Coronary artery (tissue), 2 donors: ENCODE measurements at regions not wholly inside any gene's neighbourhood (a gene's known extent, or its start where the extent isn't known, plus 50 kb on each side); places are given as distances from the start of the nearest gene placed in this dataset.

Experiments used
- DNase-seq: peaks from one replicate; pipeline ENCODE4 v3.0.0-alpha.2; 2017; ENCODE audit warnings: low spot score
- H3K27ac ChIP-seq, 2 donors: fragments of 200-600 bp; sonication (generic); one replicate each; pipeline ENCODE4 v1.5.1; 2016 to 2019
- H3K4me3 ChIP-seq: fragments of 200-600 bp; sonication (generic); 2 replicates; pipeline ENCODE4 v1.5.1; 2016; ENCODE audit warnings: mild to moderate bottlenecking, moderate library complexity
- CTCF ChIP-seq: fragments of 200-600 bp; sonication (generic); IDR thresholded peaks from one replicate; pipeline ENCODE4 v1.5.1; 2019; ENCODE audit warnings: antibody characterized with exemption

- H3K4me3 ChIP-seq = no peak overlapping the region
- no peak overlapping the region for H3K27ac ChIP-seq
- DNase-seq = no peak
- no peak for TF ChIP-seq CTCF
Observed at GRCh38 chr15:62818691-62819090, 223.9 kb upstream of the TPM1 start.

- H3K27ac ChIP-seq = no peak overlapping the region
- DNase-seq = no peak
- no peak overlapping the region for H3K4me3 ChIP-seq
- TF ChIP-seq CTCF = no peak
Observed at GRCh38 chr15:62821384-62822131, 221.0 kb upstream of the TPM1 start.

GRCh38 chr15:62822228-62822627, 220.3 kb upstream of the TPM1 start:
- no peak overlapping the region for H3K27ac ChIP-seq
- no peak for TF ChIP-seq CTCF
- no peak for DNase-seq

GRCh38 chr15:62823561-62823960, 219.0 kb upstream of the TPM1 start:
- no peak overlapping the region for H3K27ac ChIP-seq
- TF ChIP-seq CTCF = no peak
- no peak for DNase-seq
- H3K4me3 ChIP-seq = no peak overlapping the region

More at GRCh38 chr15:62822228-62822627, 220.3 kb upstream of the TPM1 start:
- no peak overlapping the region for H3K4me3 ChIP-seq

- Histone ChIP-seq H3K27ac (no peak overlapping the region), H3K4me3 (no peak overlapping the region)
- DNase-seq = no peak
- TF ChIP-seq CTCF = no peak
Observed at GRCh38 chr15:62824111-62825015, 218.2 kb upstream of the TPM1 start.

- no peak for DNase-seq
- Histone ChIP-seq H3K4me3 (no peak overlapping the region), H3K27ac (no peak overlapping the region)
- TF ChIP-seq CTCF = no peak
Observed at GRCh38 chr15:62825191-62825590, 217.4 kb upstream of the TPM1 start.
